ENCODE measurements at regions not wholly inside any gene's neighbourhood (a gene's known extent, or its start where the extent isn't known, plus 50 kb on each side); places are given as distances from the start of the nearest gene placed in this dataset.

GRCh38 chr6:68342286-68342685, 292.8 kb upstream of the ADGRB3 start:
- TF ChIP-seq CTCF (IDR thresholded peaks at IDR 0.05; ENCODE audit: low read depth, low read length), result no peak
- no peak for TF ChIP-seq EZH2phosphoT487 (IDR thresholded peaks at IDR 0.05; ENCODE audit: low read depth)
